HG03378 (cell line): ENCODE measurements at regions not wholly inside any gene's neighbourhood (a gene's known extent, or its start where the extent isn't known, plus 50 kb on each side); places are given as distances from the start of the nearest gene placed in this dataset.
A peak's percentile ranks its signal among the peaks of the same experiment; 100 is the strongest.

Experiments
- ATAC-seq: cut with Tn5 transposase; IDR thresholded peaks from one replicate; pipeline ENCODE4 v1.9.1; 2021; ENCODE audit warnings: mild to moderate bottlenecking, moderate library complexity; ENCODE audit not compliant: unreplicated experiment

GRCh38 chr6:148186916-148187315, 155.7 kb upstream of the SASH1 start:
- ATAC-seq, result no peak

- no peak for ATAC-seq
These were observed 150.3 kb upstream of the SASH1 start for GRCh38 chr6:148192310-148192709.

DNA sequence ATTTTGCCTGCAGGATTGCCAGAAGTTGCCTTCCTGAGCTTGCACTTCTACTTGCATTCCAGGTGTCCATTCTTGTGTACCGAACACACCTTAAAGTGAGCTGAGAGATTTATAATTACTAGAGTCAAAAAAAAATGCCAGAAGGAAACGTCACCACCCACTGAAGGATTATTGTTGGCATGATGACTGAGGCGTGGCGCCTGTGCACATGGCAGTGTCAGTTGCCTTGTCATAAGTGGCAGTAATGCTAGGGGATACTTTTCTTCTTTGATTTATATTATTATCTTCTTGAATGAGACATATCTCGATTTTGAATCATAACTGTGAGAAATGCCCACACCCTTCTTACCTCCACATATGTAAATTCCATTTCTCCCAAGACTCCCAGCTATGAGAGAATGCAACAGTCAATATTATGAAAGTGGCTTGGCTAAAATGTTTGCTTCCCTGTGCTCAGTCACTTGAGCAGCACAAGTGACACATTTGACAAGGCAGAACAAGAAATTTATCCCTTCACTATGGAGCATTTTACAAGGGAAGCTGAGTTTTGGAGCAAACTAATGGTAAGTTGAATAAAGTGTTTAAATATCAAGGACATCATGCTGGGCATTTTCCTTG, 149.5 kb upstream of the SASH1 start:
- ATAC-seq, result no peak

GRCh38 chr6:148195511-148195910, 147.1 kb upstream of the SASH1 start:
- ATAC-seq, result no peak

- no peak for ATAC-seq
These were observed 143.1 kb upstream of the SASH1 start for GRCh38 chr6:148199584-148199983.

GRCh38 chr6:148200293-148200692, 142.3 kb upstream of the SASH1 start:
- ATAC-seq, result no peak

GRCh38 chr6:148200781-148201180, 141.9 kb upstream of the SASH1 start:
- ATAC-seq, result no peak

DNA sequence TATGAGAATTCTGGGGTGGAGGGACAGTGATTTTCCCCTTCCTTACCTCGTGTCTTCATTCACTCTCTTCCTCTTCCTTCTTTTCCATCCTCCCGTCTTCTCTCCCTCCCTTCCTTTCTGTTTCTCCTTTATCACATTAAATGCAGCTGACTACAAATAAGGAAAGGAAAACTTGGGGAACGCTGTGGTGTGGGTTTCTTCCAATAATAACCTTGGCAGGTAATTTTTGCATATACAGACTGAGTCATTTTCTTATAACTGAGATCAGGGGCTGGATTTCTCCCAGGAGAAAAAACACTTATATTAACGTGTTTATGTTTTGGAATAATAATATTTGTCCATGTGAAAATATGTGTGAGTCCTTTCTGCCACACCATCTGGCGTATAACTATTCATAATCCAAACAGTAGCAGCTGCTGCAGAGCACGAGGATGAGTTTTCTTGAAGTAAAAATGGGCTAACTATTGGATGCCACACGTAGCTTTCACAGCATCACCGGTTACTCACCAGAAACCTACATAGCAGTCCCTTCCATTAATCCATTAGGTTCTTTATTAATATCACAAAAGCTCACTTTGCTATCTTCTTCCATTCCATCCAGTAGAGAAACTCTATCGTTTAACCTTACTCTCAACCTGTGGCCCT, 139.2 kb upstream of the SASH1 start:
- ATAC-seq, result no peak

GRCh38 chr6:148203970-148204369, 138.7 kb upstream of the SASH1 start:
- peak; percentile 100 for ATAC-seq

GRCh38 chr6:148208298-148208697, 134.3 kb upstream of the SASH1 start:
- no peak for ATAC-seq

DNA sequence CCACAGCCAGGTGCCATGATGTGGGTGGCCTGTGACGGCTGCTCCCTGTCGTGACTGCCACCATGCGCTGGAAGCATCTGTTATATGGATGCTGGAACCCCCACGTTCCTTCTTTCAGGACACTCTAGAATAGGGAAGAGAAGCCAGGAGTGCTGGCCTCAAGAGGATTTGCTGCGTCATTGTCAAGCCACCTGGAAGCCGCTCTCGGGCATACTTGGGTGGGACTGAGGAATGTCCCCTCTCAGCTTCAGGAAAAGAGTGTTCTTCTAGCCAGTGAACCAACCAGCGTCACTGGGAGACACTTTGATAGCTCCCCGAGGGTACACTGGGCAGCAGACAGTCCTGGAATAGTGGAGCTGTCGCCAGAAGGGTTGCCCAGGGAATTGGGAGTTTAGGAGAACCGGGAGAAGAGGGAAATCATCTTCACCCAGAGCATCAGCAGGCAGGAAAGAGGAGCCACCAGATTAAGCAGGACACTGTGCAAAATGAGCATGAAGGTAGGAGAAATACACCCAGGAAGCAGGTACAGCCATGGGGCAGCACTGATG, 130.8 kb upstream of the SASH1 start:
- no peak for ATAC-seq

GRCh38 chr6:148212366-148212765, 130.3 kb upstream of the SASH1 start:
- no peak for ATAC-seq

DNA sequence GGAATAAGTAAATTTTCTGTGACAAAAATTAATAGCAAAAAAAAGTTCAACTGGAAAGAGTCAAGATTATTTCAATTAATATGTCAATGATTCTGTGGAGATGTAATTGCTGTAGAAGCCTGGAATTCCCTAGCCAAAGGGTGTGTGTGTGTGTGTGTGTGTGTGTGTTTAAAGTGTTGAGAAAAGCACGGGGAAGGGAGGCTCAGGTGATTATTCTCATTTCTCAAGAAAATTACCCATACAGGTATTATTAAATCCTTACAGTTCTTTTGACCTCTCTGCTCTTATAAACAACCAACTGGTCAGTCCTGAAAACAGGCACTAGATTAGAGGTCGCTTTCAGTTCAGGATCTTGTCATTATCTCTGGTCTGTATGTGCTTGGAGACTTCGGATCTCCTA, 129.3 kb upstream of the SASH1 start:
- ATAC-seq, result no peak

DNA sequence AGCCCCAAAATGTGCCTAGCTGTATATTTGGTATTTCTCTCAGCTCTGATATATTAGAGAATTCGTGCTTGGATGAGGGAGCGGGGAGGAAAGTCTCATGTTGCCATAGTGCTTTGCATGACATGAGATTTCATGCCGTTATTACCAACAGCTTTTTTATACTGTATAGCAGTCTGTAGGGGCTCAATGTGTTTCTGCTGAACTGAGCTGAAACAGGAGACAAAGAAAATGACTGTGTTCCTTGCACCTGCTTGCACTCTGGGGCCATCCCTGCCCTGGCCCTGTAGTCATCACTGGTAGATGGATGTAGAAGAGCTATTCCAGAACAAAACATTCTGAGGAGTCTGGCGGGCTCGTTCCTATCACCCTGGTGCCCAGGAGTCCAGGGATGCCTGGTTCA, 128.0 kb upstream of the SASH1 start:
- no peak for ATAC-seq

DNA sequence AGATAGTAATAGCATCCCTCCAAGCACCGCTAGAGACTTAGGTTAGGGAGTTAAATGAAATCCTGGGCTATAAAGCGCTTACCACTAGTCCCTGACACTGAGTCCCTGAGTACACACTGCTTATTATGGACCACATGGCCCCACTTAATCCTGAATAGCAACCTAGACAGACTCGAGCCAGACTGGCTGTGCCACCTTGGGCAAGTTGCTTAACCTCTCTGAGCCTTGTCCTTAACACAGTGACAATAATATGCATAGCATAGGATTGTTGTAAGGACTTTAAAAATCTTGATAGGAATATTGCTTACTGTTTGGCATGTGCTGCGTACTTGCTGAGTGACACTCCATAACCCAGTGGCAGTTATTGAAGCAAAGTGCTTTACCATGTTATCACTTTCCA, 125.6 kb upstream of the SASH1 start:
- no peak for ATAC-seq

DNA sequence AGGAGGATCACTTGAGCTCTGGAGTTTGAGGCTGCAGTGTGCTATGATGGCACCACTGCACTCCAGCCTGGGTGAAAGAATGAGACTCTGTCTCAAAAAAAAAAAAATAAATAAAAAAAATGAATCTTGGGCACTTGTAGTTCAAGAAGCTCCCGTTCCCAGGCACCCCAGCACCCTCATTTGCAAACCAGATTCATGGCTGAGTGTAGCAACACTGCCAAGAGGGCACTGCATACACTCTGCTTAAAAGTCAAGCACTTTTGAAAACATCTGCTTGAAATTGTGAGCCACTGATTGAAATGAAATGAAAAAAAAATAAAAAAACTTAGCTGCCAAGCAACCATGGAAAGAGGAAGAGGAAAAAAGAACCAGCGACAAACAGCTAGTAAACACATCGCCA, 124.7 kb upstream of the SASH1 start:
- ATAC-seq, result no peak

DNA sequence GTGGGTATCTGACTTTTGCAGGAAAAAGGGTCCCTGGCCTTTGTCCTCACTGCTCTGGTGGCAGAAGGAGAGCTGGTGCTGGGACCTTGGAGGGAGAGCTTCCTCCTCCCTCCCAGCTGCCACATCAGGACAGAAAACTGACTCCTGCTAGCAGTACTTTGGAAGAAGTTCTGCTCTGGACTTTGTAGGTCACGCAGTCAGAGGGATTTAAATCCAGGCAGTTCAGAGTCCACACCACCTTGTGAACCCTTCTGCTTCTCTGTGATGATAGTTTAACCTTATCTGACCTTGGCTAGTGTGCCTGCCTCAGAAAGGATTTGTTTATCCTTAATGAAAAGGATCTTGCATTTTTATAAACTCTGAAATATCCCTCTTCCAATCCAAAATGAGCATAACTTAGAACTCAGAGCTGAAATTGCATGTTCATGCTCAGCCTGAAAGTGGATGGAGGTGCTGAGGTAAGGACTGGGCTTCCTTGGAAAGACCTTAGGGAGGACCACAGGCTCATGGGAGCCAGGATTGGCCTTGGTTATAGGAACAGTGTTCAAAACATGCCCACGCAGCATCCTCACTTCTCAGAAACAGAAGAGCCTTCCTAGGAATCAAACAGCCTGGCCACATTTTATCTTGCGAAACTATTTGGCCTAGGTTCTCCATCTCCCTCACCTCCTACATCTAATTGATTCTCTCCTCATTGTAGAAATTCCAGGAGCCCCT, 123.9 kb upstream of the SASH1 start:
- ATAC-seq, result no peak

DNA sequence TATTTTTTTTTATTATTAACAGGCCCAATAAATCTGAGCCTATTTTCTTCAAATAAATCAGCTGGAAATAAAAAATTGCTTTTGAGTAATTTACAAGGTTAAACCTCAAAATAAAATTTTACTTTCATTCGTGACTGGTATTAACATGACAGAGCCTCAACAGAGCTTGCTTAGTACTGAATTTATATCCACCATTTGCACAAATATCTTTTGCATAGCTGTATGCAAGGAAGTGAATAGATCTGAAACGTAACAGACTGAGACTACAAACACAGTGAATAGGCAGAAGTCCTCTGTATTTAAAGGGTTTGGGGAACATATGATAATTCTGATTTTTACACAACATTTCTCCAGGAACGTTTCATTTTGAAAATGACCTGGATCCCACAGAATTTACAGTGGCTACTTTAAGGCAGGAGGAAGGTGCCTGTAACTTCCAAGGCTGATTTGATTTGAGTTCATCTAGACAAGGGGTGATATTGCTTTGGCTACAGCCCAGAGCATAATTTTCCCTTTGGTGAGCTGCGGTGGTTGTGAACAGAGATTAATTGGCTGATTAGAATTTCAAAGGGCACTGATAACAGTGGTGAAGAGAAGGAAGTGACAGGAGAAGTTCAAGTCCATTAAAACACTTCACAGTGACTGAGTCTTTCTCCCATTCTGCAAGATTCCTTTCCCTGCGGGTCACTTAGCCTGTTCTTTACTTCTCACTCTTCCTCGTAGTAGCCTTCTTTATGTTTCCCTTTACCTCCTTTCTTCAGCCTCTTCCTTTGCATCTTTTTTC, 121.2 kb upstream of the SASH1 start:
- ATAC-seq, result no peak

DNA sequence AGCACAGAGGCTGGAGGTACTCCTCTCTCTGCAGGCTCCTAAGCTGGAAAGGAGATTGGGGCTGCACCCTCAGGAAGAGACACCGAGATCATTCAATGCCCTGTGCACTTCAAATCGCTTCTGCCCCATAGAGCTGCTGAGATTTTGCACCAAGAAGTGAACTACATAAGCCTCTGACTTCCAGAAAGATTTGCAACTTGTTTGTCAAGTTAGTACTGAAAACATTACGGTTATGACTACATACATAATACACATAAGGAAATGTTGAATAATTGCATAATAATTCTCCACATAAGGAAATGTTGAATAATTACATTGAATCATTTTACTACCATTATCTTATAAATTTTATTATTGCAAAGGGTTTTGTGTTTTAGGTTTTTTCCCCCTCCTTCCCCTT, 120.3 kb upstream of the SASH1 start:
- ATAC-seq, result no peak

DNA sequence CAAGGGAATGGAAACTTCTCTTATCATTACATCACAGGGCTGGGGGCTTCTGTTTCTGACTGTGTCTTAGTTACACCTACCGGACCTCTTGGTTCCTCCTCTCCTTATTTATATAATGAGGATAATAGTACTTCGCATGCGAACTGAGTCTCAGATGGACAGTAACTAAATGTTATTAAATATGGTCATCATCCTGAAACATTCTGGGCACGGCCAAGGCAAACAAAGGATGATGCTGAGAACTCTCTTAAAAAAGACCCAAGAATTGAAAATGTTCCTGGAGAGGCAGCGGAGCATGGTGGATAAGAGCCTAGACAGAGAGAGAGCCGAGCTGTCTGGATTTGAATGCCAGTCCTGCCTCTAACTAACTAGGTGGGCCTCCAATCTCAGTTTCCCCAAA, 119.8 kb upstream of the SASH1 start:
- ATAC-seq, result no peak

GRCh38 chr6:148223424-148223842, 119.2 kb upstream of the SASH1 start:
- no peak for ATAC-seq
